NCI-H2029 treated with DMSO at 0.1 percent for 48 hours (cell line): ENCODE measurements at regions not wholly inside any gene's neighbourhood (a gene's known extent, or its start where the extent isn't known, plus 50 kb on each side); places are given as distances from the start of the nearest gene placed in this dataset.

Source experiments
- DNase-seq: peaks from one replicate; lab custom pipeline; 2025; lab: John Stamatoyannopoulos, UW

GRCh38 chr9:121550041-121550440 is 50.4 kb upstream of the GGTA1 start:
- DNase-seq: no peak

- DNase-seq: peak; percentile 63
Observed at GRCh38 chr9:121550569-121551512, 51.2 kb upstream of the GGTA1 start.

- no peak for DNase-seq
Observed at GRCh38 chr9:121551985-121552753, 52.5 kb upstream of the GGTA1 start.

GRCh38 chr9:121556082-121556481 is 56.4 kb upstream of the GGTA1 start:
- DNase-seq: no peak

GRCh38 chr9:121556580-121556979 is 56.9 kb upstream of the GGTA1 start:
- DNase-seq: no peak

GRCh38 chr9:121557581-121558447 is 58.2 kb upstream of the GGTA1 start:
- peak; percentile 47 for DNase-seq

GRCh38 chr9:121558473-121558872 is 58.8 kb upstream of the GGTA1 start:
- DNase-seq: no peak

- no peak for DNase-seq
Observed at GRCh38 chr9:121559183-121559582, 59.5 kb upstream of the GGTA1 start.

GRCh38 chr9:121560921-121561320 is 61.3 kb upstream of the GGTA1 start:
- no peak for DNase-seq

GRCh38 chr9:121561385-121562222 is 62.0 kb upstream of the GGTA1 start:
- no peak for DNase-seq

GRCh38 chr9:121562301-121562700 is 62.7 kb upstream of the GGTA1 start:
- DNase-seq: no peak

GRCh38 chr9:121563425-121563824 is 63.8 kb upstream of the GGTA1 start:
- DNase-seq: no peak

GRCh38 chr9:121563881-121564460 is 64.3 kb upstream of the GGTA1 start:
- no peak for DNase-seq

- no peak for DNase-seq
Observed at GRCh38 chr9:121564504-121565260, 65.0 kb upstream of the GGTA1 start.

GRCh38 chr9:121566481-121567465 is 67.1 kb upstream of the GGTA1 start:
- no peak for DNase-seq

- DNase-seq: no peak
Observed at GRCh38 chr9:121567500-121568342, 68.1 kb upstream of the GGTA1 start.

GRCh38 chr9:121568343-121569265 is 69.0 kb upstream of the GGTA1 start:
- DNase-seq: no peak
